BLaER1 treated with 17β-estradiol and CSF1 and Interleukin-3, amounts not matched to agents 10 nM and 100 nM (cell line): ENCODE measurements at regions not wholly inside any gene's neighbourhood (a gene's known extent, or its start where the extent isn't known, plus 50 kb on each side); places are given as distances from the start of the nearest gene placed in this dataset.
A peak's percentile ranks its signal among the peaks of the same experiment; 100 is the strongest.

Experiments
- H3K27ac ChIP-seq, 11 experiments: shearing (Covaris generic); formaldehyde crosslinking; 2 replicates each; pipeline ENCODE4 v1.8.1; 2022
- H3K27me3 ChIP-seq, 11 experiments: shearing (Covaris generic); formaldehyde crosslinking; 2 replicates each; pipeline ENCODE4 v1.8.1; 2022
- H3K36me3 ChIP-seq, 11 experiments: shearing (Covaris generic); formaldehyde crosslinking; 2 replicates each; pipeline ENCODE4 v1.8.1; 2022
- H3K4me1 ChIP-seq, 10 experiments: shearing (Covaris generic); formaldehyde crosslinking; 2 replicates each; pipeline ENCODE4 v1.8.1; 2022
- H3K4me2 ChIP-seq, 11 experiments: shearing (Covaris generic); formaldehyde crosslinking; 2 replicates each; pipeline ENCODE4 v1.8.1; 2022
- H3K4me3 ChIP-seq, 10 experiments: shearing (Covaris generic); formaldehyde crosslinking; 2 replicates each; pipeline ENCODE4 v1.8.1; 2022
- H3K9ac ChIP-seq, 11 experiments: shearing (Covaris generic); formaldehyde crosslinking; 2 replicates each; pipeline ENCODE4 v1.8.1; 2022
- H3K9me3 ChIP-seq, 11 experiments: shearing (Covaris generic); formaldehyde crosslinking; replicated peaks in 1 of 11; 2 replicates each; pipeline ENCODE4 v1.8.1; 2022
- H4K20me1 ChIP-seq, 11 experiments: shearing (Covaris generic); formaldehyde crosslinking; 2 replicates each; pipeline ENCODE4 v1.8.1; 2022
- Cebpa-rat ChIP-seq, 11 experiments: shearing (Covaris generic); IDR thresholded peaks; 2 replicates each; pipeline ENCODE4 v1.8.1; 2022

- TF ChIP-seq Cebpa-rat (IDR thresholded peaks at IDR 0.05), result no peak
- Histone ChIP-seq H3K9ac (no peak overlapping the region), H3K36me3 (no peaks in the 10 kb centered on the region), H3K27me3 (no peaks in the 10 kb centered on the region), H3K4me2 (no peak overlapping the region), H3K4me3 (no peak overlapping the region), H4K20me1 (no peaks in the 10 kb centered on the region), H3K9me3 (peaks cover 4 to 12% (median 6%) of the 10 kb centered on the region in 11 experiments; a peak in 14 of 22 replicates), H3K4me1 (no peaks in the 10 kb centered on the region), H3K27ac (no peak overlapping the region)
Observed at GRCh38 chr6:45758787-45759471, 256.7 kb downstream of the CLIC5 start.

- Histone ChIP-seq H3K27me3 (no peaks in the 10 kb centered on the region), H3K4me3 (no peak overlapping the region), H3K4me1 (no peaks in the 10 kb centered on the region), H3K4me2 (no peak overlapping the region), H3K36me3 (no peaks in the 10 kb centered on the region), H3K27ac (no peak overlapping the region), H3K9ac (no peak overlapping the region), H3K9me3 (no peaks in the 10 kb centered on the region; a peak in 1 of 22 replicates), H4K20me1 (no peaks in the 10 kb centered on the region)
- no peak for TF ChIP-seq Cebpa-rat (IDR thresholded peaks at IDR 0.05)
Observed at GRCh38 chr6:45757443-45758130, 258.1 kb downstream of the CLIC5 start.

- H3K4me3 ChIP-seq, result no peak overlapping the region
- no peaks in the 10 kb centered on the region; a peak in 1 of 22 replicates for H3K9me3 ChIP-seq
- no peaks in the 10 kb centered on the region for H3K4me1 ChIP-seq
- TF ChIP-seq Cebpa-rat (IDR thresholded peaks at IDR 0.05), result no peak
- H3K27ac ChIP-seq, result no peak overlapping the region
- no peaks in the 10 kb centered on the region for H3K36me3 ChIP-seq
- H3K27me3 ChIP-seq, result no peaks in the 10 kb centered on the region
- no peak overlapping the region for H3K4me2 ChIP-seq
- H3K9ac ChIP-seq, result no peak overlapping the region
- H4K20me1 ChIP-seq, result no peaks in the 10 kb centered on the region
Observed at GRCh38 chr6:45756606-45757005, 259.1 kb downstream of the CLIC5 start.

- no peak overlapping the region for H3K27ac ChIP-seq
- no peak overlapping the region for H3K4me2 ChIP-seq
Observed at GRCh38 chr6:45754432-45754831, 261.2 kb downstream of the CLIC5 start.

GRCh38 chr6:45746046-45746445 lies 269.6 kb downstream of the CLIC5 start:
- no peak for TF ChIP-seq Cebpa-rat (IDR thresholded peaks at IDR 0.05)
- Histone ChIP-seq H3K36me3 (no peaks in the 10 kb centered on the region), H3K4me2 (no peak overlapping the region), H3K9ac (no peak overlapping the region), H3K27me3 (no peaks in the 10 kb centered on the region), H3K27ac (no peak overlapping the region), H3K9me3 (peaks cover 10 to 21% (median 16%) of the 10 kb centered on the region in 11 experiments; a peak in 21 of 22 replicates), H4K20me1 (no peaks in the 10 kb centered on the region), H3K4me3 (no peak overlapping the region), H3K4me1 (peaks cover 13 to 26% (median 23%) of the 10 kb centered on the region in 10 experiments)

More at GRCh38 chr6:45754432-45754831, 261.2 kb downstream of the CLIC5 start:
- Histone ChIP-seq H3K27me3 (no peaks in the 10 kb centered on the region), H3K9ac (no peak overlapping the region), H3K9me3 (no peaks in the 10 kb centered on the region), H3K4me3 (no peak overlapping the region), H4K20me1 (no peaks in the 10 kb centered on the region), H3K4me1 (no peaks in the 10 kb centered on the region), H3K36me3 (no peaks in the 10 kb centered on the region)
- TF ChIP-seq Cebpa-rat (IDR thresholded peaks at IDR 0.05), result no peak

GRCh38 chr6:45743028-45743615 lies 272.5 kb downstream of the CLIC5 start:
- Histone ChIP-seq H4K20me1 (no peaks in the 10 kb centered on the region), H3K9ac (0 out of 22 replicates have a peak overlapping the region, but pooled peaks of 1 of the 11 experiments have one; percentile 24), H3K36me3 (no peaks in the 10 kb centered on the region), H3K4me2 (peak overlapping the region in 9 of 11 experiments; percentile 28 to 85 (median 80); a peak in 16 of 22 replicates), H3K27ac (peak overlapping the region in 6 of 11 experiments; percentile 76 to 85 (median 78); a peak in 9 of 22 replicates), H3K4me3 (no peak overlapping the region), H3K27me3 (no peaks in the 10 kb centered on the region), H3K4me1 (peaks cover 21 to 38% (median 31%) of the 10 kb centered on the region in 10 experiments), H3K9me3 (peaks cover 8 to 17% (median 13%) of the 10 kb centered on the region in 11 experiments; a peak in 21 of 22 replicates)
- TF ChIP-seq Cebpa-rat (IDR thresholded peaks at IDR 0.05), result no peak

GRCh38 chr6:45742591-45742990 lies 273.1 kb downstream of the CLIC5 start:
- Histone ChIP-seq H3K9me3 (peaks cover 2 to 12% (median 8%) of the 10 kb centered on the region in 11 experiments; a peak in 21 of 22 replicates), H4K20me1 (no peaks in the 10 kb centered on the region), H3K36me3 (no peaks in the 10 kb centered on the region), H3K9ac (peak overlapping the region in 1 of 11 experiments; percentile 62; a peak in 2 of 22 replicates), H3K27me3 (no peaks in the 10 kb centered on the region), H3K27ac (peak overlapping the region in 7 of 11 experiments; percentile 13 to 85 (median 78); a peak in 13 of 22 replicates), H3K4me3 (no peak overlapping the region), H3K4me1 (peaks cover 21 to 43% (median 33%) of the 10 kb centered on the region in 10 experiments), H3K4me2 (peak overlapping the region; percentile 56 to 85 (median 79); a peak in 17 of 22 replicates)
- TF ChIP-seq Cebpa-rat (IDR thresholded peaks at IDR 0.05), result no peak

- Histone ChIP-seq H3K4me3 (peak overlapping the region in 2 of 10 experiments; percentile 6 to 22; a peak in 2 of 20 replicates), H3K27ac (peak overlapping the region; percentile 31 to 85 (median 76); a peak in 21 of 22 replicates), H3K36me3 (no peaks in the 10 kb centered on the region), H3K9me3 (peaks cover 0 to 2% (median 0%) of the 10 kb centered on the region in 11 experiments; a peak in 2 of 22 replicates), H3K9ac (peak overlapping the region in 9 of 11 experiments; percentile 15 to 70 (median 58); a peak in 14 of 22 replicates), H4K20me1 (no peaks in the 10 kb centered on the region), H3K4me1 (peaks cover 21 to 48% (median 33%) of the 10 kb centered on the region in 10 experiments), H3K4me2 (peak overlapping the region; percentile 56 to 85 (median 79)), H3K27me3 (no peaks in the 10 kb centered on the region)
- peak in 4 of 11 experiments; percentile 10 to 55 (median 38); a peak in 2 of 22 replicates for TF ChIP-seq Cebpa-rat (IDR thresholded peaks at IDR 0.05)
Observed at GRCh38 chr6:45741437-45742171, 274.1 kb downstream of the CLIC5 start.
